GM18858 (cell line): ENCODE measurements at regions not wholly inside any gene's neighbourhood (a gene's known extent, or its start where the extent isn't known, plus 50 kb on each side); places are given as distances from the start of the nearest gene placed in this dataset.

ENCODE experiments used
- ATAC-seq: cut with Tn5 transposase; IDR thresholded peaks from one replicate; pipeline ENCODE4 v1.9.1; 2021; ENCODE audit not compliant: unreplicated experiment

GRCh38 chr9:7354704-7355103 is 444.9 kb downstream of the DMAC1 start:
- no peak for ATAC-seq

- no peak for ATAC-seq
These were observed 450.9 kb downstream of the DMAC1 start for GRCh38 chr9:7348692-7349091.

- no peak for ATAC-seq
These were observed 452.0 kb downstream of the DMAC1 start for GRCh38 chr9:7347556-7347955.

- no peak for ATAC-seq
These were observed 453.4 kb downstream of the DMAC1 start for GRCh38 chr9:7346144-7346543.

GRCh38 chr9:7342736-7343135 is 456.8 kb downstream of the DMAC1 start:
- no peak for ATAC-seq

GRCh38 chr9:7342229-7342628 is 457.3 kb downstream of the DMAC1 start:
- ATAC-seq, result peak; percentile 80

GRCh38 chr9:7341571-7341970 is 458.0 kb downstream of the DMAC1 start:
- peak; percentile 50 for ATAC-seq

- ATAC-seq, result no peak
These were observed 459.1 kb downstream of the DMAC1 start for GRCh38 chr9:7340451-7340850.

- ATAC-seq, result no peak
These were observed 460.8 kb downstream of the DMAC1 start for GRCh38 chr9:7338586-7339281.

- ATAC-seq, result no peak
These were observed 463.1 kb downstream of the DMAC1 start for GRCh38 chr9:7336356-7337065.

GRCh38 chr9:7333719-7334118 is 465.9 kb downstream of the DMAC1 start:
- ATAC-seq, result no peak

- no peak for ATAC-seq
These were observed 466.8 kb downstream of the DMAC1 start for GRCh38 chr9:7332780-7333179.

- no peak for ATAC-seq
These were observed 471.1 kb downstream of the DMAC1 start for GRCh38 chr9:7328453-7328852.

GRCh38 chr9:7325995-7326394 is 473.6 kb downstream of the DMAC1 start:
- ATAC-seq, result no peak

GRCh38 chr9:7324152-7324598 is 475.4 kb downstream of the DMAC1 start:
- ATAC-seq, result no peak

GRCh38 chr9:7320841-7321240 is 478.7 kb downstream of the DMAC1 start:
- no peak for ATAC-seq

GRCh38 chr9:7320139-7320538 is 479.4 kb downstream of the DMAC1 start:
- ATAC-seq, result no peak

GRCh38 chr9:7318920-7319319 is 480.7 kb downstream of the DMAC1 start:
- ATAC-seq, result no peak

- ATAC-seq, result no peak
These were observed 482.6 kb downstream of the DMAC1 start for GRCh38 chr9:7316967-7317366.

GRCh38 chr9:7316166-7316795 is 483.3 kb downstream of the DMAC1 start:
- no peak for ATAC-seq

- ATAC-seq, result no peak
These were observed 483.8 kb downstream of the DMAC1 start for GRCh38 chr9:7315746-7316145.

GRCh38 chr9:7315116-7315515 is 484.5 kb downstream of the DMAC1 start:
- no peak for ATAC-seq
